Smooth muscle cell (in vitro differentiated cells): ENCODE measurements at regions not wholly inside any gene's neighbourhood (a gene's known extent, or its start where the extent isn't known, plus 50 kb on each side); places are given as distances from the start of the nearest gene placed in this dataset.

Source experiments
- DNase-seq: peaks from one replicate; lab custom pipeline; 2025; ENCODE audit not compliant: unreplicated experiment; lab: John Stamatoyannopoulos, UW
- H2AFZ ChIP-seq: fragments of 200-600 bp; sonication (generic); 2 replicates; pipeline ENCODE4 v1.6.0; 2016; ENCODE audit warnings: antibody characterized with exemption, low read depth, mild to moderate bottlenecking
- H3F3A ChIP-seq: fragments of 200-600 bp; sonication (generic); 2 replicates; pipeline ENCODE4 v1.6.0; 2017; ENCODE audit warnings: antibody characterized with exemption, low read depth
- H3K27ac ChIP-seq: fragments of 200-600 bp; sonication (generic); 2 replicates; pipeline ENCODE4 v1.5.1; 2016; ENCODE audit warnings: low read depth, mild to moderate bottlenecking
- H3K27me3 ChIP-seq: fragments of 200-600 bp; sonication (generic); 2 replicates; pipeline ENCODE4 v1.6.1; 2016; ENCODE audit warnings: low read depth, mild to moderate bottlenecking
- H3K36me3 ChIP-seq: fragments of 200-600 bp; sonication (generic); 2 replicates; pipeline ENCODE4 v1.5.1; 2016; ENCODE audit warnings: low read depth
- H3K4me1 ChIP-seq: fragments of 200-600 bp; sonication (generic); 2 replicates; pipeline ENCODE4 v1.5.1; 2016; ENCODE audit warnings: low read depth
- H3K4me2 ChIP-seq: fragments of 200-600 bp; sonication (generic); 2 replicates; pipeline ENCODE4 v1.6.0; 2016; ENCODE audit warnings: mild to moderate bottlenecking
- H3K4me3 ChIP-seq: fragments of 200-600 bp; sonication (generic); 2 replicates; pipeline ENCODE4 v1.5.1; 2016; ENCODE audit warnings: mild to moderate bottlenecking
- H3K79me2 ChIP-seq: fragments of 200-600 bp; sonication (generic); 2 replicates; pipeline ENCODE4 v1.6.0; 2016; ENCODE audit warnings: low read depth, mild to moderate bottlenecking
- H3K9ac ChIP-seq: fragments of 200-600 bp; sonication (generic); 2 replicates; pipeline ENCODE4 v1.6.0; 2016; ENCODE audit warnings: low read depth
- H3K9me3 ChIP-seq: fragments of 200-600 bp; sonication (generic); replicated peaks from 2 replicates; pipeline ENCODE4 v1.5.1; 2016; ENCODE audit warnings: low read depth
- H4K20me1 ChIP-seq: fragments of 200-600 bp; sonication (generic); 2 replicates; pipeline ENCODE4 v1.6.0; 2016; ENCODE audit warnings: low read depth
- WGBS: methylation state at CpG from one replicate; pipeline ENCODE4 v1.1.7; 2016; ENCODE audit warnings: low lambda C conversion rate; 5-methylcytosine and 5-hydroxymethylcytosine counted together
- TF ChIP-seq, protein P1 (sequence below): fragments of 200-600 bp; sonication (generic); IDR thresholded peaks from 2 replicates; pipeline ENCODE4 v1.5.1; 2017; ENCODE audit warnings: borderline replicate concordance, mild to moderate bottlenecking, antibody characterized with exemption; ENCODE audit not compliant: insufficient read depth, poor library complexity, severe bottlenecking

GRCh38 chr7:79953130-79953529 lies 181.5 kb upstream of the GNAI1 start:
- no peak overlapping the region for H2AFZ ChIP-seq
- no peak overlapping the region for H3K4me2 ChIP-seq
- H3K27me3 ChIP-seq: no peaks in the 10 kb centered on the region
- no peaks in the 10 kb centered on the region for H3K79me2 ChIP-seq
- TF ChIP-seq, protein P1, sequence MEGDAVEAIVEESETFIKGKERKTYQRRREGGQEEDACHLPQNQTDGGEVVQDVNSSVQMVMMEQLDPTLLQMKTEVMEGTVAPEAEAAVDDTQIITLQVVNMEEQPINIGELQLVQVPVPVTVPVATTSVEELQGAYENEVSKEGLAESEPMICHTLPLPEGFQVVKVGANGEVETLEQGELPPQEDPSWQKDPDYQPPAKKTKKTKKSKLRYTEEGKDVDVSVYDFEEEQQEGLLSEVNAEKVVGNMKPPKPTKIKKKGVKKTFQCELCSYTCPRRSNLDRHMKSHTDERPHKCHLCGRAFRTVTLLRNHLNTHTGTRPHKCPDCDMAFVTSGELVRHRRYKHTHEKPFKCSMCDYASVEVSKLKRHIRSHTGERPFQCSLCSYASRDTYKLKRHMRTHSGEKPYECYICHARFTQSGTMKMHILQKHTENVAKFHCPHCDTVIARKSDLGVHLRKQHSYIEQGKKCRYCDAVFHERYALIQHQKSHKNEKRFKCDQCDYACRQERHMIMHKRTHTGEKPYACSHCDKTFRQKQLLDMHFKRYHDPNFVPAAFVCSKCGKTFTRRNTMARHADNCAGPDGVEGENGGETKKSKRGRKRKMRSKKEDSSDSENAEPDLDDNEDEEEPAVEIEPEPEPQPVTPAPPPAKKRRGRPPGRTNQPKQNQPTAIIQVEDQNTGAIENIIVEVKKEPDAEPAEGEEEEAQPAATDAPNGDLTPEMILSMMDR: no peak
- 86% methylated on average over 4 of the region's 4 CpGs for whole genome bisulfite sequencing
- no peak overlapping the region for H3K4me3 ChIP-seq
- H4K20me1 ChIP-seq: no peaks in the 10 kb centered on the region
- no peak overlapping the region for H3K9ac ChIP-seq
- H3K27ac ChIP-seq: no peak overlapping the region
- H3K4me1 ChIP-seq: no peaks in the 10 kb centered on the region
- no peak for DNase-seq
- H3F3A ChIP-seq: no peaks in the 10 kb centered on the region
- H3K36me3 ChIP-seq: no peaks in the 10 kb centered on the region
- no peaks in the 10 kb centered on the region for H3K9me3 ChIP-seq

DNA sequence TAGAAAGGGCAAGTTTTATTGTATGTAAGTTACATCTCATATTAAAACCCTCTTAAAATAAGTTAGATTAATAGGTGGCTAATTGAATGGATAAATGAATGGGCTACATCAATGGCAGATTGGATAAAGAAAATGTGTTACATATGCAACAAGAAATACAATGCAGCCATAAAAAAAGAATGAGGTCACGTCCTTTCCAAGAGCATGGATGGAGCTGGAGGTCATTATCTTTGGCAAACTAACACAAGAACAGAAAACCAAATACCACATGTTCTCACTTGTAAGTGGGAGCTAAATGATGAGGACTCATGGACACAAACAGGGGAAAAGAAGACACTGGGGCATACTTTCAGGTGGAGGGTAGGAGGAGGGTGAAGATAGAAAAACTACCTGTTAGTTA lies 182.2 kb upstream of the GNAI1 start:
- H3K79me2 ChIP-seq: no peaks in the 10 kb centered on the region
- no peaks in the 10 kb centered on the region for H3K4me1 ChIP-seq
- H3F3A ChIP-seq: no peaks in the 10 kb centered on the region
- no peaks in the 10 kb centered on the region for H3K27me3 ChIP-seq
- no peaks in the 10 kb centered on the region for H3K9me3 ChIP-seq
- no peak overlapping the region for H3K27ac ChIP-seq
- H3K4me2 ChIP-seq: no peak overlapping the region
- no peak for DNase-seq
- no peak overlapping the region for H3K4me3 ChIP-seq
- no peaks in the 10 kb centered on the region for H3K36me3 ChIP-seq
- 81% methylated on average over 1 of the region's 1 CpG for WGBS
- H2AFZ ChIP-seq: no peak overlapping the region
- H3K9ac ChIP-seq: no peak overlapping the region
- TF ChIP-seq, protein P1: no peak
- no peaks in the 10 kb centered on the region for H4K20me1 ChIP-seq

GRCh38 chr7:79951415-79951814 lies 183.2 kb upstream of the GNAI1 start:
- WGBS: 94% methylated on average over 2 of the region's 2 CpGs
- H3K36me3 ChIP-seq: no peaks in the 10 kb centered on the region
- H4K20me1 ChIP-seq: no peaks in the 10 kb centered on the region
- DNase-seq: no peak
- no peaks in the 10 kb centered on the region for H3K9me3 ChIP-seq
- no peaks in the 10 kb centered on the region for H3K79me2 ChIP-seq
- no peaks in the 10 kb centered on the region for H3K4me1 ChIP-seq
- H3K9ac ChIP-seq: no peak overlapping the region
- TF ChIP-seq, protein P1: no peak
- H3K27ac ChIP-seq: no peak overlapping the region
- H3K4me3 ChIP-seq: no peak overlapping the region
- H3F3A ChIP-seq: no peaks in the 10 kb centered on the region
- H3K27me3 ChIP-seq: no peaks in the 10 kb centered on the region
- H2AFZ ChIP-seq: no peak overlapping the region
- H3K4me2 ChIP-seq: no peak overlapping the region

DNA sequence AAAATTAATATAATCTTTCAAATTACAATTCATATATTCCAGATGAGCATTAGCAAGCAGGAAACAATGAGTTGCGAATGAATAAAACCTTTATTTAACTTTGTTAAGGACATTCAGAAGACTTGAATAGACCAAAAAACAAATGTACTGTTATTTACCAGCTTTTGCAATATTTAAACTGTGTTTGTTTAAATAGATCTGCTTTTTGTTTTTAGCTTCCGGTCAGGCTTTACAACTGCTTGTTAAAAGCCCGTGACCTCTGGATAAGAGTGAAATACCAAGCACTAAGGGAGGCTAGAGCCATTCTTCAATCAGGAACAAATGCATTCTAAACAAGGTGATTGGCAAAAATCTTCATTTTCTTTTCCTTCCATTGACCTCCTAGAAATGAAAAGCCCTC lies 184.9 kb upstream of the GNAI1 start:
- H3K4me3 ChIP-seq: no peak overlapping the region
- H3K79me2 ChIP-seq: no peaks in the 10 kb centered on the region
- no peaks in the 10 kb centered on the region for H3K9me3 ChIP-seq
- DNase-seq: no peak
- H3K36me3 ChIP-seq: no peaks in the 10 kb centered on the region
- H3F3A ChIP-seq: no peaks in the 10 kb centered on the region
- no peaks in the 10 kb centered on the region for H3K27me3 ChIP-seq
- no peaks in the 10 kb centered on the region for H3K4me1 ChIP-seq
- no peaks in the 10 kb centered on the region for H4K20me1 ChIP-seq
- TF ChIP-seq, protein P1: no peak
- no peak overlapping the region for H3K27ac ChIP-seq
- WGBS: 70% methylated on average over 3 of the region's 3 CpGs
- no peak overlapping the region for H2AFZ ChIP-seq
- no peak overlapping the region for H3K9ac ChIP-seq
- no peak overlapping the region for H3K4me2 ChIP-seq
